Nephron (organoid): ENCODE measurements at regions not wholly inside any gene's neighbourhood (a gene's known extent, or its start where the extent isn't known, plus 50 kb on each side); places are given as distances from the start of the nearest gene placed in this dataset.

ENCODE experiments used
- H3K27ac Mint-ChIP-seq, 3 experiments: 2 replicates each; pipeline ENCODE4 v1.8.0; 2020; ENCODE audit warnings: mixed read lengths in 3 of 3, mild to moderate bottlenecking in 2 of 3, moderate library complexity in 1 of 3
- H3K27me3 Mint-ChIP-seq: 2 replicates; pipeline ENCODE4 v1.8.0; 2021; ENCODE audit warnings: low read depth, mild to moderate bottlenecking, moderate library complexity, mixed read lengths
- H3K36me3 Mint-ChIP-seq: 2 replicates; pipeline ENCODE4 v1.8.0; 2020; ENCODE audit warnings: low read depth, mixed read lengths
- H3K4me1 Mint-ChIP-seq: 2 replicates; pipeline ENCODE4 v1.8.0; 2020; ENCODE audit warnings: mixed read lengths
- H3K4me3 Mint-ChIP-seq, 3 experiments: 2 replicates each; pipeline ENCODE4 v1.8.0; 2020; ENCODE audit warnings: mild to moderate bottlenecking in 3 of 3, mixed read lengths in 3 of 3, moderate library complexity in 2 of 3
- H3K9me3 Mint-ChIP-seq: 2 replicates; pipeline ENCODE4 v1.8.0; 2020; ENCODE audit warnings: mixed read lengths
- CTCF ChIP-seq, 3 experiments: fragments of 200-600 bp; sonication (generic); IDR thresholded peaks; one replicate each; pipeline ENCODE4 v1.5.0; 2021; ENCODE audit warnings: antibody characterized with exemption in 3 of 3; ENCODE audit not compliant: unreplicated experiment in 3 of 3

- no peak for TF ChIP-seq CTCF (IDR thresholded peaks at IDR 0.05; ENCODE audit: unreplicated experiment in 3 of 3)
- Mint-ChIP-seq H3K4me1 (no peaks in the 10 kb centered on the region), H3K36me3 (no peaks in the 10 kb centered on the region), H3K27ac (no peak overlapping the region), H3K4me3 (no peak overlapping the region), H3K9me3 (peaks cover 5% of the 10 kb centered on the region), H3K27me3 (peaks cover 5% of the 10 kb centered on the region)
Measured at GRCh38 chr6:12431023-12431422, 140.9 kb downstream of the EDN1 start.

- no peaks in the 10 kb centered on the region for H3K36me3 Mint-ChIP-seq
- no peaks in the 10 kb centered on the region for H3K27me3 Mint-ChIP-seq
- no peaks in the 10 kb centered on the region for H3K4me1 Mint-ChIP-seq
- no peak overlapping the region for H3K4me3 Mint-ChIP-seq
- no peak for TF ChIP-seq CTCF (IDR thresholded peaks at IDR 0.05; ENCODE audit: unreplicated experiment in 3 of 3)
- no peak overlapping the region for H3K27ac Mint-ChIP-seq
- H3K9me3 Mint-ChIP-seq, result peaks cover 5% of the 10 kb centered on the region
Measured at GRCh38 chr6:12436224-12436623, 146.1 kb downstream of the EDN1 start.

- no peak for TF ChIP-seq CTCF (IDR thresholded peaks at IDR 0.05; ENCODE audit: unreplicated experiment in 3 of 3)
- peaks cover 5% of the 10 kb centered on the region for H3K9me3 Mint-ChIP-seq
- no peak overlapping the region for H3K27ac Mint-ChIP-seq
- H3K36me3 Mint-ChIP-seq, result no peaks in the 10 kb centered on the region
- no peak overlapping the region for H3K4me3 Mint-ChIP-seq
- no peaks in the 10 kb centered on the region for H3K27me3 Mint-ChIP-seq
- no peaks in the 10 kb centered on the region for H3K4me1 Mint-ChIP-seq
Measured at GRCh38 chr6:12436683-12437082, 146.5 kb downstream of the EDN1 start.

GRCh38 chr6:12439296-12439695 is 149.1 kb downstream of the EDN1 start:
- H3K4me3 Mint-ChIP-seq, result no peak overlapping the region
- no peak overlapping the region for H3K27ac Mint-ChIP-seq
- TF ChIP-seq CTCF (IDR thresholded peaks at IDR 0.05; ENCODE audit: unreplicated experiment in 3 of 3), result no peak
- H3K4me1 Mint-ChIP-seq, result no peaks in the 10 kb centered on the region
- H3K27me3 Mint-ChIP-seq, result no peaks in the 10 kb centered on the region
- no peaks in the 10 kb centered on the region for H3K36me3 Mint-ChIP-seq
- H3K9me3 Mint-ChIP-seq, result no peaks in the 10 kb centered on the region

- H3K4me1 Mint-ChIP-seq, result no peaks in the 10 kb centered on the region
- no peak overlapping the region for H3K4me3 Mint-ChIP-seq
- no peak overlapping the region for H3K27ac Mint-ChIP-seq
- no peaks in the 10 kb centered on the region for H3K27me3 Mint-ChIP-seq
- TF ChIP-seq CTCF (IDR thresholded peaks at IDR 0.05; ENCODE audit: unreplicated experiment in 3 of 3), result no peak
- no peaks in the 10 kb centered on the region for H3K36me3 Mint-ChIP-seq
- H3K9me3 Mint-ChIP-seq, result no peaks in the 10 kb centered on the region
Measured at GRCh38 chr6:12440981-12441380, 150.8 kb downstream of the EDN1 start.

GRCh38 chr6:12442455-12442854 is 152.3 kb downstream of the EDN1 start:
- TF ChIP-seq CTCF (IDR thresholded peaks at IDR 0.05; ENCODE audit: unreplicated experiment in 3 of 3), result no peak
- H3K27me3 Mint-ChIP-seq, result no peaks in the 10 kb centered on the region
- H3K9me3 Mint-ChIP-seq, result no peaks in the 10 kb centered on the region
- H3K36me3 Mint-ChIP-seq, result no peaks in the 10 kb centered on the region
- H3K4me3 Mint-ChIP-seq, result no peak overlapping the region
- no peaks in the 10 kb centered on the region for H3K4me1 Mint-ChIP-seq
- no peak overlapping the region for H3K27ac Mint-ChIP-seq
